ENCODE measurements at regions not wholly inside any gene's neighbourhood (a gene's known extent, or its start where the extent isn't known, plus 50 kb on each side); places are given as distances from the start of the nearest gene placed in this dataset.

DNA sequence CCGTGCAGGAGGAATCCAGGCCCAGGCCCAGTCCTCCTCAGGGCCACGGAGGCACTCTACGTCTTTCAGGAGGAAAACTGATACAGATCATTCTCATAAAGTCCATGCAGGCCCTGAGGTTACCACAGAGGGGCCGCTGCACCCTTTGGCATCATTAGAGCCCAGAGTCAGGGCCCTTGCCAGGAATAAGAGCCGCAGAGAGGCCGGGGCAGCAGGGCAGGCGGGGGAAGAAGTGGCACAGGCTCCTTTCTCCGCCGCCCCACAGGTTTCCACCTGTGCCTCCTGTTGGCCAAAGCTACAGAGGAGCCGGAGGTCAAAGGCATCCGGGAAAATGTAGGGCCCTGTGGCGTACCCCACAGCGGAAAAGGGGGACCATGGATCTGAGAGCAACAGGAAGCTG, 366.6 kb upstream of the SHH start:
- no peak for DNase-seq
- CTCF ChIA-PET, result no interaction called here
- no peak overlapping the region for H3K4me3 Mint-ChIP-seq (ENCODE audit: low read depth, unreplicated experiment)
- no peak overlapping the region for H3K27ac Mint-ChIP-seq (ENCODE audit: unreplicated experiment)
- peaks cover 25% of the 10 kb centered on the region for H3K27me3 Mint-ChIP-seq (ENCODE audit: unreplicated experiment)
- H3K36me3 Mint-ChIP-seq (ENCODE audit: insufficient read depth, unreplicated experiment), result no peaks in the 10 kb centered on the region
- TF ChIP-seq, protein P1, sequence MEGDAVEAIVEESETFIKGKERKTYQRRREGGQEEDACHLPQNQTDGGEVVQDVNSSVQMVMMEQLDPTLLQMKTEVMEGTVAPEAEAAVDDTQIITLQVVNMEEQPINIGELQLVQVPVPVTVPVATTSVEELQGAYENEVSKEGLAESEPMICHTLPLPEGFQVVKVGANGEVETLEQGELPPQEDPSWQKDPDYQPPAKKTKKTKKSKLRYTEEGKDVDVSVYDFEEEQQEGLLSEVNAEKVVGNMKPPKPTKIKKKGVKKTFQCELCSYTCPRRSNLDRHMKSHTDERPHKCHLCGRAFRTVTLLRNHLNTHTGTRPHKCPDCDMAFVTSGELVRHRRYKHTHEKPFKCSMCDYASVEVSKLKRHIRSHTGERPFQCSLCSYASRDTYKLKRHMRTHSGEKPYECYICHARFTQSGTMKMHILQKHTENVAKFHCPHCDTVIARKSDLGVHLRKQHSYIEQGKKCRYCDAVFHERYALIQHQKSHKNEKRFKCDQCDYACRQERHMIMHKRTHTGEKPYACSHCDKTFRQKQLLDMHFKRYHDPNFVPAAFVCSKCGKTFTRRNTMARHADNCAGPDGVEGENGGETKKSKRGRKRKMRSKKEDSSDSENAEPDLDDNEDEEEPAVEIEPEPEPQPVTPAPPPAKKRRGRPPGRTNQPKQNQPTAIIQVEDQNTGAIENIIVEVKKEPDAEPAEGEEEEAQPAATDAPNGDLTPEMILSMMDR (IDR thresholded peaks at IDR 0.05; ENCODE audit: unreplicated experiment), result no peak
- no TSS peak for BruUV-seq (replicated peaks)
- peaks cover 2% of the 10 kb centered on the region for H3K4me1 Mint-ChIP-seq (ENCODE audit: low read depth, unreplicated experiment)
- no peaks in the 10 kb centered on the region for H3K9me3 Mint-ChIP-seq (ENCODE audit: low read depth, unreplicated experiment)
- intact Hi-C loops (cut with micrococcal nuclease; ENCODE audit: unreplicated experiment), result no loop called here

DNA sequence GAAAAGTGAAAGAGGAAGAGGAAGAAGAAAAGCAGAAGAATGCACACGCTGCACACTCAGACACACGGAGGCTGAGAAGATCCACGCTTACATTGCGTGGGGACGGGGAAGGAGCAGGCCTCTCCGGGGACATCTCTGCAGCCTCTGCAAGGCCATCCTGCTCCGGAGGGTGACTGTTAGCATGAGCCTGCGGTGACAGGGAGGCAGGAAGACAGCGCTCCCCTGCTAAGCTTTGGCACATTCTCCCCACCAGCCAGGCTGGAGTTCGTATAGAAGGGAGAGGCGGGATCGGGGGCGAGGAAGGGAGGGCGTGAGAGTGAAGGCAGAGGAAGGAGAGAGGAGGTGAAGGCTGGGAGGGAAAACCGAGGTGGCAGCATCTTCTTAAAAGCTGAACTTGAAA, 366.0 kb upstream of the SHH start:
- Mint-ChIP-seq H3K4me3 (ENCODE audit: low read depth, unreplicated experiment) (no peak overlapping the region), H3K4me1 (ENCODE audit: low read depth, unreplicated experiment) (peaks cover 8% of the 10 kb centered on the region), H3K9me3 (ENCODE audit: low read depth, unreplicated experiment) (no peaks in the 10 kb centered on the region), H3K27me3 (ENCODE audit: unreplicated experiment) (peaks cover 25% of the 10 kb centered on the region), H3K36me3 (ENCODE audit: insufficient read depth, unreplicated experiment) (no peaks in the 10 kb centered on the region), H3K27ac (ENCODE audit: unreplicated experiment) (no peak overlapping the region)
- TF ChIP-seq, protein P1 (IDR thresholded peaks at IDR 0.05; ENCODE audit: unreplicated experiment), result no peak
- CTCF ChIA-PET, result no interaction called here
- intact Hi-C loops (cut with micrococcal nuclease; ENCODE audit: unreplicated experiment), result no loop called here
- no TSS peak for BruUV-seq (replicated peaks)
- DNase-seq, result no peak

DNA sequence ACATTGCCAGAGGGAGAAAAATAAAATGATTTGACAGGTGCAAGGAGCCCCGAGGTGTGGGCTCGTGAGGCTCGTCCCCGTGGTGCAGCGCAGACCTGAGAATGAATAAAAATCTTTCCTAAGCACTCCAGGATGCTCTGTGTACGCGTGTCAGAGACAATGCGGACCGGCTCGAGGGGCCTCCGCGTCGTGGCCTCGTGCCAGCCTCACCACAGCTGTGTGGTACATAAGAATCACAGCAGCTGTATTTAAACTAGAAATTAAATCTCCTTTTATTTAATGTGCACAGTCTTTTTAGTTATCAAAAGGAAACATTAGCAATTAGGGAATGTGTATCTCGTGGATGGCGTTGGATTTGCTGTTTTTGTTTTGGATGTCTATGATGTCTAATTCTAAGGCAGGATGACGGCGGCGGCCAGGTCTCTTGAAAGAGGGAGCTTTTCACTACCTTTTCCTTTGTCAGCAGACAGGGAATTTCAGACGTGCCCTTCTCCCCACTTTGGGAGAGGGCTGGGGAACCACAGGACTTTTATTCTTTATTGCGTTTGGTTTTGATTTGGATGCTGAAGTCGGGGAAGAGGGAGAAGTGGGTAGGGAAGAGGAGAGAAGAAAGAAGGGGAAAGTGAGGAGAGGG, 365.3 kb upstream of the SHH start:
- TF ChIP-seq, protein P1 (IDR thresholded peaks at IDR 0.05; ENCODE audit: unreplicated experiment), result no peak
- intact Hi-C loops (cut with micrococcal nuclease; ENCODE audit: unreplicated experiment), result no loop called here
- BruUV-seq (replicated peaks), result no TSS peak
- Mint-ChIP-seq H3K27me3 (ENCODE audit: unreplicated experiment) (peaks cover 25% of the 10 kb centered on the region), H3K9me3 (ENCODE audit: low read depth, unreplicated experiment) (no peaks in the 10 kb centered on the region), H3K36me3 (ENCODE audit: insufficient read depth, unreplicated experiment) (no peaks in the 10 kb centered on the region), H3K27ac (ENCODE audit: unreplicated experiment) (no peak overlapping the region), H3K4me1 (ENCODE audit: low read depth, unreplicated experiment) (peaks cover 15% of the 10 kb centered on the region), H3K4me3 (ENCODE audit: low read depth, unreplicated experiment) (no peak overlapping the region)
- CTCF ChIA-PET, result no interaction called here
- DNase-seq, result no peak

DNA sequence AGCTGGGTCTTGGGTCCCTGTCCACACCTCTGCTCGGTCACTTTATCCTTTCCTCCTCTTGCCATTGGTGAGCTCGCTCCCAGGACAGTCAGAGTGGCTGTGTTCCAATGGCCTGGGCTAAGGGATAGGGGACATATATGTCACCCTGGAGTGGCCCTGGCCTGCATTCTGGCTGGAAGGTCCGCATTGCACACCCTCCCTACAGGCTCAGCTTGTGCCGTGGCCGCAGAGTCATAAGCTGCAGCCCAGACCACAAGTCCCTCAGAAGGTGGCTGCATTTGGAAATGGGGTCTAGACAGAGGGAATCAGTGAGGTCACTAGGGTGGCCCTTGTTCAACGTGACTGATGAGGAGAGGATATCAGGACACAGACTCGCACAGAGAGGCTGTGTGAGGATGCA, 363.8 kb upstream of the SHH start:
- no peak overlapping the region for H3K4me3 Mint-ChIP-seq (ENCODE audit: low read depth, unreplicated experiment)
- CTCF ChIA-PET, result no interaction called here
- BruUV-seq (replicated peaks), result no TSS peak
- H3K4me1 Mint-ChIP-seq (ENCODE audit: low read depth, unreplicated experiment), result peaks cover 19% of the 10 kb centered on the region
- no peak for DNase-seq
- H3K27me3 Mint-ChIP-seq (ENCODE audit: unreplicated experiment), result peaks cover 25% of the 10 kb centered on the region
- no peak overlapping the region for H3K27ac Mint-ChIP-seq (ENCODE audit: unreplicated experiment)
- no peaks in the 10 kb centered on the region for H3K36me3 Mint-ChIP-seq (ENCODE audit: insufficient read depth, unreplicated experiment)
- TF ChIP-seq, protein P1 (IDR thresholded peaks at IDR 0.05; ENCODE audit: unreplicated experiment), result no peak
- no peaks in the 10 kb centered on the region for H3K9me3 Mint-ChIP-seq (ENCODE audit: low read depth, unreplicated experiment)
- intact Hi-C loops (cut with micrococcal nuclease; ENCODE audit: unreplicated experiment), result no loop called here
